PC-9 (cell line): ENCODE measurements at regions not wholly inside any gene's neighbourhood (a gene's known extent, or its start where the extent isn't known, plus 50 kb on each side); places are given as distances from the start of the nearest gene placed in this dataset.

Experiments
- EZH2 ChIP-seq: fragments of 200-600 bp; sonication (generic); IDR thresholded peaks from 2 replicates; pipeline ENCODE4 v1.8.0; 2017; ENCODE audit warnings: antibody characterized with exemption, low read depth
- TF ChIP-seq, protein P1 (sequence below): fragments of 200-600 bp; sonication (generic); conservative IDR thresholded peaks from 2 replicates; pipeline ENCODE4 v1.6.1; 2017; ENCODE audit warnings: mixed run types, antibody characterized with exemption, mild to moderate bottlenecking, moderate library complexity

- TF ChIP-seq, protein P1, sequence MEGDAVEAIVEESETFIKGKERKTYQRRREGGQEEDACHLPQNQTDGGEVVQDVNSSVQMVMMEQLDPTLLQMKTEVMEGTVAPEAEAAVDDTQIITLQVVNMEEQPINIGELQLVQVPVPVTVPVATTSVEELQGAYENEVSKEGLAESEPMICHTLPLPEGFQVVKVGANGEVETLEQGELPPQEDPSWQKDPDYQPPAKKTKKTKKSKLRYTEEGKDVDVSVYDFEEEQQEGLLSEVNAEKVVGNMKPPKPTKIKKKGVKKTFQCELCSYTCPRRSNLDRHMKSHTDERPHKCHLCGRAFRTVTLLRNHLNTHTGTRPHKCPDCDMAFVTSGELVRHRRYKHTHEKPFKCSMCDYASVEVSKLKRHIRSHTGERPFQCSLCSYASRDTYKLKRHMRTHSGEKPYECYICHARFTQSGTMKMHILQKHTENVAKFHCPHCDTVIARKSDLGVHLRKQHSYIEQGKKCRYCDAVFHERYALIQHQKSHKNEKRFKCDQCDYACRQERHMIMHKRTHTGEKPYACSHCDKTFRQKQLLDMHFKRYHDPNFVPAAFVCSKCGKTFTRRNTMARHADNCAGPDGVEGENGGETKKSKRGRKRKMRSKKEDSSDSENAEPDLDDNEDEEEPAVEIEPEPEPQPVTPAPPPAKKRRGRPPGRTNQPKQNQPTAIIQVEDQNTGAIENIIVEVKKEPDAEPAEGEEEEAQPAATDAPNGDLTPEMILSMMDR, result no peak
- no peak for TF ChIP-seq EZH2
These were observed 393.8 kb upstream of the PRKCQ start for GRCh38 chr10:6973899-6974298.
